ENCODE measurements at regions not wholly inside any gene's neighbourhood (a gene's known extent, or its start where the extent isn't known, plus 50 kb on each side); places are given as distances from the start of the nearest gene placed in this dataset.

GRCh38 chr4:170776983-170777382, 687.2 kb upstream of the AADAT start:
- no peak for DNase-seq

DNA sequence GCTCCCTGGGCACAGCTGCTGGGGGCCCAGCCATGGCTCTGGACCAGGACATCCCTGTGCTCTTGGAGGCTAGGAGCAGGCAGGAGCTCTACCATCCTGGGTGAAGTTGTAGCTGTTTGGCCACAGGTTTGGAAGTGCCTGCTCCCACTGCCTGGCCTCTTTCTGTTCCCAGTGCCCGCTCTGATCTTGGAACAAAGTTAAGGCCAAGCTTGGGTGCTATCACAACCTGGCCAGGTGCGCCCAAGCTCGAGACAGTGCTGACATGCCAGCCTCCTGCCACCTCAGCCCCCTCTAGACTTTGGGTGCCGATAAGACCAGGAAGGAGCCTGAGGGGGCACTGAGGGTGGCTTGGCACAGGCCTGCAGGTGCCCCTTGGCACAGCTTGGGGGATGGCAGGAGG, 686.1 kb upstream of the AADAT start:
- no peak for DNase-seq

GRCh38 chr4:170773709-170774273, 684.0 kb upstream of the AADAT start:
- no peak for DNase-seq

GRCh38 chr4:170772429-170772828, 682.7 kb upstream of the AADAT start:
- no peak for DNase-seq

- DNase-seq = no peak
Measured at GRCh38 chr4:170770664-170771063, 680.9 kb upstream of the AADAT start.

GRCh38 chr4:170769862-170770261, 680.1 kb upstream of the AADAT start:
- no peak for DNase-seq

- DNase-seq = no peak
Measured at GRCh38 chr4:170758988-170759387, 669.2 kb upstream of the AADAT start.

- no peak for DNase-seq
Measured at GRCh38 chr4:170750519-170750918, 660.8 kb upstream of the AADAT start.

- no peak for DNase-seq
Measured at GRCh38 chr4:170748975-170749374, 659.2 kb upstream of the AADAT start.

- no peak for DNase-seq
Measured at GRCh38 chr4:170743633-170744032, 653.9 kb upstream of the AADAT start.

- DNase-seq = peak; percentile 5
Measured at GRCh38 chr4:170741856-170742255, 652.1 kb upstream of the AADAT start.

DNA sequence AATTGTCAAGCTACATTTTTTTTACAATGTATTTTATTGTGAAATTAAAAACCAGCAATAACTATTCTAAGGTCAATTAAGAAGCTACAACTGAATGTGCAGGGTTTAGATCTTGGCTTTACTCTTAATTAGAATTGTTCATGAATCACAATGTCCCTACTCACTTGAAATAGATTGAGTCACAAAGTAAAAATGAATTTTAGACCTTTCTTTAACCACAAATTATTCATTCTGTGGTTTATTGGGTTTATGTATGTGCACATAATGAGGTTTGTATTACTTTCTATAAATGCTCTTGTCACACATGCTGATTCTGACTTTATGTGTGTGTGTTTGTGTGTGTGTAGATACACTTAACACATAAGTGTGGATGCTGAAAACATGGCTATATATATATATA, 647.0 kb upstream of the AADAT start:
- DNase-seq = peak; percentile 33

DNA sequence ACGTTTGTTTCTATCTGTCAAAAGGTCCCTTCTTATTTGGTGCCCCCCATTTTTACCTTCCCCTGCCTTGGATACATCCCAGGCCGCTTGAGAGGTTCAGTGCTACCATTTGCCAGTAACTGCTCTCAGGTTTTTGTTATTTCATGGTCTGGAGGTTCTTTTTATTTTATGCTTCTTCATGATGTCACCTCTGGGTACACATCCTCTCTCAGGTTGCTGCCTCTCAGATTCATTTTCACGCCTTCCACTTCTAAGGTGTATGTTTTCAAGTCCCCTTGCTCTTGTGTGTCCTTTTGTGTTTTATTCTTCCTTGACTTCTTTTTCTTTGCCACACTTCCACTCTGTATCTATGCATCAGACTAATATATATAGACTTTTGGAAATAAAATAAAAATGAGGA, 640.1 kb upstream of the AADAT start:
- no peak for DNase-seq

GRCh38 chr4:170729236-170729635, 639.5 kb upstream of the AADAT start:
- DNase-seq = no peak

- no peak for DNase-seq
Measured at GRCh38 chr4:170724191-170724590, 634.4 kb upstream of the AADAT start.

DNA sequence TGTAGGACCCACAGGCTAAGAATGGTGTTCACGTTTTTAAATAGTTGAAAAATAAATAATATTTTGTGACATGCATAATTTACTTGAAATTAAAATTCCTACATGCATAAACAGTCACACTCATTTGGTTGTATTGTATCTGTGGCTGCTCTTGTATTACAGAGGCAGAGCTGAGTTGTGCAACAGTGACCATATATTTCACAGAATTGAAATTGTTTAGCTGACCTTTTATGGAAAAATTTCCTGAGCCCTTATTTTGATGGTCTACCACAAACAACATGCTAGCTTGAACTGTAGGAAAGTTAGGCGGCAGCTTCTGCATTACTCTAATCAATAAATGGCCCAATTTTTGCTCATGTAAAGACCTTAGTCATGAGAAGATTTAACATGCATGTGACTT, 633.4 kb upstream of the AADAT start:
- DNase-seq = no peak

GRCh38 chr4:170721812-170722373, 632.1 kb upstream of the AADAT start:
- DNase-seq = no peak

- DNase-seq = peak; percentile 3
Measured at GRCh38 chr4:170716868-170717267, 627.1 kb upstream of the AADAT start.

DNA sequence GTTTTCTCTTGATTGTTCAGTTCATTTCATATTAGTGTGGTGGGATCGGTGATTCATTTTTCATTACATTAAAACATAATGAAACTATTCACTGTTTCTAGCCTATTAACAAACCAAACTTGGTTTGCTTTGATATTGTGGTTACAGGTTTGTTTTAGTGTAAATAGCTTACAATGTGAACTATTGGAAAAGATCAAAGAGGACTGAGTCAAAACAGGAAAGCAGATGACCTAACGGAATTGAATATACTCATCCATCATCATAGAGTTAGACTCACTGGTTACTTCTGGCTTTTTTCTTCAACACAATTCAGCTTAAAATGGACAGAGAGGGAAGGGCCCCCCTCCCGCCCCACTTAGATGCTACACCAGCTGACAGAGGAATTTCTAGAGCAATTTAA, 616.2 kb upstream of the AADAT start:
- no peak for DNase-seq

DNA sequence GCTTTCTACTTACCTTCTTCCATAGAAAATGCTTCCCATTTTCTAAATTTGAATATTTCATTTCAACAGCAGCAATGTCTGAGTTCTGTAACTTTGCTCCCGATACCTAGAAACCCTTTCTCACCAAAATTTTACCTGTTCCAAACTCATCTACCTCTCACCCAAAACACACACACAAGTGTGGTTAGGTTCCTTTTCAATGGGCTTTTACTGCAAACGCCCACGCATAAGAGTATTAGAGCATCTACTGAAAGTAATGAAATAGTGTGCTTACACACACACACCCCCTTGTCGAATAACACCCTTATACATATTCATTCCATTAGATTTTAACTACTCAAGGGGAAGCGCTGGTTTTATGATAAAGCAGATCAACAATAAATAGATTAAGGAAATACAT, 610.3 kb upstream of the AADAT start:
- no peak for DNase-seq

- no peak for DNase-seq
Measured at GRCh38 chr4:170698334-170698733, 608.6 kb upstream of the AADAT start.

DNA sequence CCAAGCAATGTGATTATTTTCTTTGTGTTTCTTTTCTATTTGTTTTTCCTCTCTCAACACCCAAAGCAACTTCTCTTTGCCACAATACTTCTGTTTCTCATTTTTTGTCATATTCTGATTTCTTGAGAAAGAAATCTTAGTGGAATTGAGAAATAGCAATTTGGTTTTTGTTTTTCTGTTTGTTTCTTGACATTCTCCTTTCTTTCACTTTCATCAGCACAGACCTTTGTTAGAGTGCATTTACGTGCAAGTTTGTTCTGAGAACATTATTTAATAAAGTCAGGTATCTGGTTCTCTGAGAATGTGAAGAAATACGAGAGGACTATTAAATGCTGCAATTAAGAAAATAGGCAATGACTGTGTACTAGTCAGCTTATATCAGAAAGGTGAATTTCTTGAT, 608.1 kb upstream of the AADAT start:
- no peak for DNase-seq

- no peak for DNase-seq
Measured at GRCh38 chr4:170697045-170697444, 607.3 kb upstream of the AADAT start.

- peak; percentile 7 for DNase-seq
Measured at GRCh38 chr4:170691168-170691567, 601.4 kb upstream of the AADAT start.

GRCh38 chr4:170687751-170688150, 598.0 kb upstream of the AADAT start:
- no peak for DNase-seq
